ENCODE measurements at regions not wholly inside any gene's neighbourhood (a gene's known extent, or its start where the extent isn't known, plus 50 kb on each side); places are given as distances from the start of the nearest gene placed in this dataset.

DNA sequence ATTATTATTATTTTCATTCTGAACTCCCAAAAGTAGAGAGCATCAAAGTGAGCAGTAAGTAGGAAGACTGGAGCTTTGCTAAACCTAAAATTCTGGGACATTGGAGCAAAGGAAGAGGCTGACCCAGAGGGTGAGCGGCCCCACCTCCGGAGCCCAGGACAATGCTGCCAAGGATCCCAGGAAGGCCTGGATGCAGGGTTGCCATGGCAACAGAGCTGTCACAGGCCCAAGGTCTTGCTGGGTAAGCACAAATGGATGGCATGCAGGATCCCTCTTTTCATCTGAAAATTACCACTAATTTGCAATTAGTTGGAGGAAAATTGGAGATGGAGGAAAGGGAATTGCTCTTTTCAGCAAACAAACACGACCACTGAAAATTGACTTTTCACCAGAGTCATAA is 457.9 kb upstream of the CDH5 start:
- no peak overlapping the region for H3K4me3 ChIP-seq (ENCODE audit: insufficient read depth, low read depth, low read length)
- no peaks in the 10 kb centered on the region for H3K9me3 ChIP-seq (ENCODE audit: insufficient read depth, low read depth, low read length)
- no peaks in the 10 kb centered on the region for H4K20me1 ChIP-seq (ENCODE audit: insufficient read depth, low read length)
- no peak overlapping the region for H3K27ac Mint-ChIP-seq (ENCODE audit: unreplicated experiment)
- no peak overlapping the region for H3K4me2 ChIP-seq (ENCODE audit: low read length)
- FAIRE-seq = no peak
- no peaks in the 10 kb centered on the region for H3K36me3 Mint-ChIP-seq (ENCODE audit: low read depth, unreplicated experiment)
- no peaks in the 10 kb centered on the region for H3K79me2 ChIP-seq (ENCODE audit: insufficient read depth, low read length)
- H3K9ac ChIP-seq (ENCODE audit: low read length) = no peak overlapping the region
- no peak for DNase-seq (ENCODE audit: low read depth)
- peaks cover 8% of the 10 kb centered on the region for H3K27me3 ChIP-seq (ENCODE audit: insufficient read depth, low read length)
- no peaks in the 10 kb centered on the region for H3K9me3 Mint-ChIP-seq (ENCODE audit: unreplicated experiment)
- no peak overlapping the region for H3K4me3 Mint-ChIP-seq (ENCODE audit: unreplicated experiment)
- H3K36me3 ChIP-seq (ENCODE audit: insufficient read depth, low read length) = no peaks in the 10 kb centered on the region
- no peaks in the 10 kb centered on the region for H3K4me1 ChIP-seq (ENCODE audit: insufficient read depth, low read length)
- H3K4me1 Mint-ChIP-seq (ENCODE audit: low read depth, unreplicated experiment) = no peaks in the 10 kb centered on the region
- H3K27ac ChIP-seq (ENCODE audit: low read depth, low read length) = no peak overlapping the region
- H2AFZ ChIP-seq (ENCODE audit: low read depth, low read length) = no peak overlapping the region
- peaks cover 33% of the 10 kb centered on the region for H3K27me3 Mint-ChIP-seq (ENCODE audit: low read depth, unreplicated experiment)
- TF ChIP-seq, protein P1, sequence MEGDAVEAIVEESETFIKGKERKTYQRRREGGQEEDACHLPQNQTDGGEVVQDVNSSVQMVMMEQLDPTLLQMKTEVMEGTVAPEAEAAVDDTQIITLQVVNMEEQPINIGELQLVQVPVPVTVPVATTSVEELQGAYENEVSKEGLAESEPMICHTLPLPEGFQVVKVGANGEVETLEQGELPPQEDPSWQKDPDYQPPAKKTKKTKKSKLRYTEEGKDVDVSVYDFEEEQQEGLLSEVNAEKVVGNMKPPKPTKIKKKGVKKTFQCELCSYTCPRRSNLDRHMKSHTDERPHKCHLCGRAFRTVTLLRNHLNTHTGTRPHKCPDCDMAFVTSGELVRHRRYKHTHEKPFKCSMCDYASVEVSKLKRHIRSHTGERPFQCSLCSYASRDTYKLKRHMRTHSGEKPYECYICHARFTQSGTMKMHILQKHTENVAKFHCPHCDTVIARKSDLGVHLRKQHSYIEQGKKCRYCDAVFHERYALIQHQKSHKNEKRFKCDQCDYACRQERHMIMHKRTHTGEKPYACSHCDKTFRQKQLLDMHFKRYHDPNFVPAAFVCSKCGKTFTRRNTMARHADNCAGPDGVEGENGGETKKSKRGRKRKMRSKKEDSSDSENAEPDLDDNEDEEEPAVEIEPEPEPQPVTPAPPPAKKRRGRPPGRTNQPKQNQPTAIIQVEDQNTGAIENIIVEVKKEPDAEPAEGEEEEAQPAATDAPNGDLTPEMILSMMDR (IDR thresholded peaks at IDR 0.05; ENCODE audit: insufficient read depth, low read depth, low read length) = no peak
- TF ChIP-seq EZH2 (IDR thresholded peaks at IDR 0.05; ENCODE audit: insufficient read depth, low read length) = no peak

DNA sequence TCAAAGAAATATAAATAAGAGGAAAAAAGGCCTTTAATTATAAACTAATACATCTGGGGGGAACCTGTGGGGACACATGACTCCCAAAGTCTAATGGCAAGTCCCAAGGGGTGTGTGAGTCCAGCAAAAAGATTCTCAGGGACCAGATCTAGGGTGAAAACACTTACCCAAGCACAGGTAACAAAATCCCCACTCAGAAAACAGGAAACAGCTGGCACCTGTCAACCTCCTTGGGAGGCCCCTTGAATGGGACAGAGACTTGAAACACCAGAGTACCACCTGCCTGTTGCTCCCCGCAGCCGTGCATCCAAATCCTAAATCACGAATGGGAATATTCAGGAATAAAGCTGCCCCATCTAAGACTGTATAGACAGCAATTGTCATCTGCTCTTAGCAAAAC is 461.2 kb upstream of the CDH5 start:
- Histone ChIP-seq H3K4me3 (ENCODE audit: insufficient read depth, low read depth, low read length) (no peak overlapping the region), H4K20me1 (ENCODE audit: insufficient read depth, low read length) (no peaks in the 10 kb centered on the region), H3K36me3 (ENCODE audit: insufficient read depth, low read length) (no peaks in the 10 kb centered on the region), H3K9ac (ENCODE audit: low read length) (no peak overlapping the region), H3K9me3 (ENCODE audit: insufficient read depth, low read depth, low read length) (no peaks in the 10 kb centered on the region), H3K27ac (ENCODE audit: low read depth, low read length) (no peak overlapping the region), H3K27me3 (ENCODE audit: insufficient read depth, low read length) (peaks cover 8% of the 10 kb centered on the region), H3K79me2 (ENCODE audit: insufficient read depth, low read length) (no peaks in the 10 kb centered on the region), H2AFZ (ENCODE audit: low read depth, low read length) (no peak overlapping the region), H3K4me2 (ENCODE audit: low read length) (no peak overlapping the region), H3K4me1 (ENCODE audit: insufficient read depth, low read length) (no peaks in the 10 kb centered on the region)
- Mint-ChIP-seq H3K27ac (ENCODE audit: unreplicated experiment) (no peak overlapping the region), H3K36me3 (ENCODE audit: low read depth, unreplicated experiment) (no peaks in the 10 kb centered on the region), H3K27me3 (ENCODE audit: low read depth, unreplicated experiment) (peaks cover 32% of the 10 kb centered on the region), H3K9me3 (ENCODE audit: unreplicated experiment) (no peaks in the 10 kb centered on the region), H3K4me3 (ENCODE audit: unreplicated experiment) (no peak overlapping the region), H3K4me1 (ENCODE audit: low read depth, unreplicated experiment) (no peaks in the 10 kb centered on the region)
- FAIRE-seq = no peak
- no peak for DNase-seq (ENCODE audit: low read depth)
- no peak for TF ChIP-seq EZH2 (IDR thresholded peaks at IDR 0.05; ENCODE audit: insufficient read depth, low read length)
- TF ChIP-seq, protein P1 (IDR thresholded peaks at IDR 0.05; ENCODE audit: insufficient read depth, low read depth, low read length) = no peak

DNA sequence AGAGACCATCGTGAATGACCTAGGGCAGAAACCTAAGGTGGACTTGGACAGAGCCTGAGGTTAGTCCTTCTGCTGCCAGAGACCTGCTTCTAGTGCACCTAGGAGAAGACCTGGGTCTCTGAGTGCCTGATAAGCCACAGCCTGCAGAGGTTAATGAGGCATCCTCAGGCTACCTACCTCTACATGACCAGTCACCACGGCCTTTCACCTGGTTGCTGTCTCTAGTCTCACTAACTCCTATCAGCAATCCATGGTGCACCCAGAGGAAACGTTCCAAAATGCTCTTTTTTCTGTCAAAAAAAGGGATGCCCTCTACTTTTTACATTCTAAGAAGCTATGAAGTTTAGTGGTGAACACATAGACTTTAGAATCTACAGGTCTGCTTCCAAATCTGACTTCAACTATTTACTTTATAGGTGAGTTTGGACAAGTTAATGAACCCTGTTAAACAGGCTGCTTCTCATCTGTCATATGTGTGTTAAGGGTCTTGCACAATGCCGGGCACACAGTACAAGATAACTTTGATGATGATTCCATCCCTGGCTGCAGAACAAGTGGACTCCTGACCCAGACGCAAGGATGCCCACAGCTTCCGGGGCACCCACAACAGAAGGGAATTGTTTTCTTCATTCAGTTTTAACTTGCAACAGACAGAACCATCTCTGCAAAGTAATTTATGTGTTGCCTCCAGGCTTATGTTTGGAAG is 469.9 kb upstream of the CDH5 start:
- H3K4me3 ChIP-seq (ENCODE audit: insufficient read depth, low read depth, low read length) = no peak overlapping the region
- no peaks in the 10 kb centered on the region for H3K4me1 ChIP-seq (ENCODE audit: insufficient read depth, low read length)
- Mint-ChIP-seq H3K36me3 (ENCODE audit: low read depth, unreplicated experiment) (no peaks in the 10 kb centered on the region), H3K27ac (ENCODE audit: unreplicated experiment) (no peak overlapping the region), H3K4me3 (ENCODE audit: unreplicated experiment) (no peak overlapping the region), H3K4me1 (ENCODE audit: low read depth, unreplicated experiment) (no peaks in the 10 kb centered on the region), H3K9me3 (ENCODE audit: unreplicated experiment) (peaks cover 1% of the 10 kb centered on the region), H3K27me3 (ENCODE audit: low read depth, unreplicated experiment) (peaks cover 39% of the 10 kb centered on the region)
- no peak overlapping the region for H2AFZ ChIP-seq (ENCODE audit: low read depth, low read length)
- no peaks in the 10 kb centered on the region for H4K20me1 ChIP-seq (ENCODE audit: insufficient read depth, low read length)
- FAIRE-seq (no peak), DNase-seq (ENCODE audit: low read depth) (no peak)
- H3K27ac ChIP-seq (ENCODE audit: low read depth, low read length) = no peak overlapping the region
- no peak overlapping the region for H3K4me2 ChIP-seq (ENCODE audit: low read length)
- H3K27me3 ChIP-seq (ENCODE audit: insufficient read depth, low read length) = peaks cover 11% of the 10 kb centered on the region
- H3K79me2 ChIP-seq (ENCODE audit: insufficient read depth, low read length) = no peaks in the 10 kb centered on the region
- no peaks in the 10 kb centered on the region for H3K36me3 ChIP-seq (ENCODE audit: insufficient read depth, low read length)
- no peaks in the 10 kb centered on the region for H3K9me3 ChIP-seq (ENCODE audit: insufficient read depth, low read depth, low read length)
- TF ChIP-seq EZH2 (IDR thresholded peaks at IDR 0.05; ENCODE audit: insufficient read depth, low read length) = no peak
- TF ChIP-seq, protein P1 (IDR thresholded peaks at IDR 0.05; ENCODE audit: insufficient read depth, low read depth, low read length) = no peak
- no peak overlapping the region for H3K9ac ChIP-seq (ENCODE audit: low read length)
